ENCODE measurements at regions not wholly inside any gene's neighbourhood (a gene's known extent, or its start where the extent isn't known, plus 50 kb on each side); places are given as distances from the start of the nearest gene placed in this dataset.

GRCh38 chr4:138835832-138836533 lies 179.6 kb upstream of the NOCT start:
- WGBS, 2 donors: 56 to 59% methylated on average over 9 of the region's 9 CpGs
- Histone ChIP-seq H3K27me3 (ENCODE audit: control insufficient read depth in 1 of 2, insufficient read depth in 2 of 2, low read length in 2 of 2) (peaks cover 0 to 2% of the 10 kb centered on the region in 2 donors), H3K9me3 (ENCODE audit: control insufficient read depth in 2 of 2, insufficient read depth in 1 of 2, low read depth in 1 of 2, low read length in 1 of 2) (no peaks in the 10 kb centered on the region), H3K4me1 (ENCODE audit: control insufficient read depth in 2 of 2, insufficient read depth in 2 of 2, low read length in 1 of 2) (no peaks in the 10 kb centered on the region), H3K27ac (ENCODE audit: low read depth in 2 of 2, low read length in 1 of 2) (no peak overlapping the region), H3K36me3 (ENCODE audit: control insufficient read depth in 2 of 2, insufficient read depth in 2 of 2, low read length in 1 of 2) (no peaks in the 10 kb centered on the region), H3K4me3 (ENCODE audit: low read depth in 1 of 2, low read length in 2 of 2) (no peak overlapping the region)

- Histone ChIP-seq H3K4me3 (ENCODE audit: low read depth in 1 of 2, low read length in 2 of 2) (no peak overlapping the region), H3K9me3 (ENCODE audit: control insufficient read depth in 2 of 2, insufficient read depth in 1 of 2, low read depth in 1 of 2, low read length in 1 of 2) (no peaks in the 10 kb centered on the region), H3K4me1 (ENCODE audit: control insufficient read depth in 2 of 2, insufficient read depth in 2 of 2, low read length in 1 of 2) (no peaks in the 10 kb centered on the region), H3K27me3 (ENCODE audit: control insufficient read depth in 1 of 2, insufficient read depth in 2 of 2, low read length in 2 of 2) (peaks cover 0 to 2% of the 10 kb centered on the region in 2 donors), H3K27ac (ENCODE audit: low read depth in 2 of 2, low read length in 1 of 2) (no peak overlapping the region), H3K36me3 (ENCODE audit: control insufficient read depth in 2 of 2, insufficient read depth in 2 of 2, low read length in 1 of 2) (no peaks in the 10 kb centered on the region)
- 53 to 54% methylated on average over 3 of the region's 3 CpGs for WGBS, 2 donors
Observed at GRCh38 chr4:138833974-138834373, 181.6 kb upstream of the NOCT start.

GRCh38 chr4:138832563-138832962 lies 183.0 kb upstream of the NOCT start:
- 82 to 91% methylated on average over 1 of the region's 1 CpG for WGBS, 2 donors

GRCh38 chr4:138831948-138832347 lies 183.6 kb upstream of the NOCT start:
- H3K36me3 ChIP-seq (ENCODE audit: control insufficient read depth in 2 of 2, insufficient read depth in 2 of 2, low read length in 1 of 2): no peaks in the 10 kb centered on the region
- no peak overlapping the region for H3K27ac ChIP-seq (ENCODE audit: low read depth in 2 of 2, low read length in 1 of 2)
- H3K4me3 ChIP-seq (ENCODE audit: low read depth in 1 of 2, low read length in 2 of 2): no peak overlapping the region
- 69 to 73% methylated on average over 2 of the region's 2 CpGs for WGBS, 2 donors
- H3K27me3 ChIP-seq (ENCODE audit: control insufficient read depth in 1 of 2, insufficient read depth in 2 of 2, low read length in 2 of 2): no peaks in the 10 kb centered on the region
- H3K4me1 ChIP-seq (ENCODE audit: control insufficient read depth in 2 of 2, insufficient read depth in 2 of 2, low read length in 1 of 2): no peaks in the 10 kb centered on the region
- H3K9me3 ChIP-seq (ENCODE audit: control insufficient read depth in 2 of 2, insufficient read depth in 1 of 2, low read depth in 1 of 2, low read length in 1 of 2): no peaks in the 10 kb centered on the region

More at GRCh38 chr4:138832563-138832962, 183.0 kb upstream of the NOCT start:
- no peaks in the 10 kb centered on the region for H3K4me1 ChIP-seq (ENCODE audit: control insufficient read depth in 2 of 2, insufficient read depth in 2 of 2, low read length in 1 of 2)
- H3K27me3 ChIP-seq (ENCODE audit: control insufficient read depth in 1 of 2, insufficient read depth in 2 of 2, low read length in 2 of 2): no peaks in the 10 kb centered on the region
- H3K9me3 ChIP-seq (ENCODE audit: control insufficient read depth in 2 of 2, insufficient read depth in 1 of 2, low read depth in 1 of 2, low read length in 1 of 2): no peaks in the 10 kb centered on the region
- H3K36me3 ChIP-seq (ENCODE audit: control insufficient read depth in 2 of 2, insufficient read depth in 2 of 2, low read length in 1 of 2): no peaks in the 10 kb centered on the region
- no peak overlapping the region for H3K27ac ChIP-seq (ENCODE audit: low read depth in 2 of 2, low read length in 1 of 2)
- H3K4me3 ChIP-seq (ENCODE audit: low read depth in 1 of 2, low read length in 2 of 2): no peak overlapping the region

- H3K4me3 ChIP-seq (ENCODE audit: low read depth in 1 of 2, low read length in 2 of 2): no peak overlapping the region
- WGBS, 2 donors: 86 to 93% methylated on average over 1 of the region's 1 CpG
- H3K4me1 ChIP-seq (ENCODE audit: control insufficient read depth in 2 of 2, insufficient read depth in 2 of 2, low read length in 1 of 2): no peaks in the 10 kb centered on the region
- no peaks in the 10 kb centered on the region for H3K9me3 ChIP-seq (ENCODE audit: control insufficient read depth in 2 of 2, insufficient read depth in 1 of 2, low read depth in 1 of 2, low read length in 1 of 2)
- H3K27me3 ChIP-seq (ENCODE audit: control insufficient read depth in 1 of 2, insufficient read depth in 2 of 2, low read length in 2 of 2): no peaks in the 10 kb centered on the region
- H3K27ac ChIP-seq (ENCODE audit: low read depth in 2 of 2, low read length in 1 of 2): no peak overlapping the region
- H3K36me3 ChIP-seq (ENCODE audit: control insufficient read depth in 2 of 2, insufficient read depth in 2 of 2, low read length in 1 of 2): no peaks in the 10 kb centered on the region
Observed at GRCh38 chr4:138828926-138829325, 186.7 kb upstream of the NOCT start.

- H3K4me3 ChIP-seq (ENCODE audit: low read depth in 1 of 2, low read length in 2 of 2): no peak overlapping the region
- no peaks in the 10 kb centered on the region for H3K36me3 ChIP-seq (ENCODE audit: control insufficient read depth in 2 of 2, insufficient read depth in 2 of 2, low read length in 1 of 2)
- H3K27ac ChIP-seq (ENCODE audit: low read depth in 2 of 2, low read length in 1 of 2): no peak overlapping the region
- no peaks in the 10 kb centered on the region for H3K27me3 ChIP-seq (ENCODE audit: control insufficient read depth in 1 of 2, insufficient read depth in 2 of 2, low read length in 2 of 2)
- no peaks in the 10 kb centered on the region for H3K4me1 ChIP-seq (ENCODE audit: control insufficient read depth in 2 of 2, insufficient read depth in 2 of 2, low read length in 1 of 2)
- H3K9me3 ChIP-seq (ENCODE audit: control insufficient read depth in 2 of 2, insufficient read depth in 1 of 2, low read depth in 1 of 2, low read length in 1 of 2): no peaks in the 10 kb centered on the region
- 29 to 34% methylated on average over 2 of the region's 2 CpGs for WGBS, 2 donors
Observed at GRCh38 chr4:138826754-138827153, 188.8 kb upstream of the NOCT start.

- H3K4me3 ChIP-seq (ENCODE audit: low read depth in 1 of 2, low read length in 2 of 2): no peak overlapping the region
- H3K4me1 ChIP-seq (ENCODE audit: control insufficient read depth in 2 of 2, insufficient read depth in 2 of 2, low read length in 1 of 2): no peaks in the 10 kb centered on the region
- no peaks in the 10 kb centered on the region for H3K27me3 ChIP-seq (ENCODE audit: control insufficient read depth in 1 of 2, insufficient read depth in 2 of 2, low read length in 2 of 2)
- H3K27ac ChIP-seq (ENCODE audit: low read depth in 2 of 2, low read length in 1 of 2): no peak overlapping the region
- no peaks in the 10 kb centered on the region for H3K9me3 ChIP-seq (ENCODE audit: control insufficient read depth in 2 of 2, insufficient read depth in 1 of 2, low read depth in 1 of 2, low read length in 1 of 2)
- no peaks in the 10 kb centered on the region for H3K36me3 ChIP-seq (ENCODE audit: control insufficient read depth in 2 of 2, insufficient read depth in 2 of 2, low read length in 1 of 2)
Observed at GRCh38 chr4:138826322-138826721, 189.3 kb upstream of the NOCT start.

- H3K9me3 ChIP-seq (ENCODE audit: control insufficient read depth in 2 of 2, insufficient read depth in 1 of 2, low read depth in 1 of 2, low read length in 1 of 2): no peaks in the 10 kb centered on the region
- H3K27me3 ChIP-seq (ENCODE audit: control insufficient read depth in 1 of 2, insufficient read depth in 2 of 2, low read length in 2 of 2): no peaks in the 10 kb centered on the region
- WGBS, 2 donors: 68 to 74% methylated on average over 3 of the region's 3 CpGs
- no peak overlapping the region for H3K27ac ChIP-seq (ENCODE audit: low read depth in 2 of 2, low read length in 1 of 2)
- no peak overlapping the region for H3K4me3 ChIP-seq (ENCODE audit: low read depth in 1 of 2, low read length in 2 of 2)
- H3K4me1 ChIP-seq (ENCODE audit: control insufficient read depth in 2 of 2, insufficient read depth in 2 of 2, low read length in 1 of 2): no peaks in the 10 kb centered on the region
- H3K36me3 ChIP-seq (ENCODE audit: control insufficient read depth in 2 of 2, insufficient read depth in 2 of 2, low read length in 1 of 2): no peaks in the 10 kb centered on the region
Observed at GRCh38 chr4:138821331-138821730, 194.2 kb upstream of the NOCT start.

GRCh38 chr4:138816875-138817274 lies 198.7 kb upstream of the NOCT start:
- Histone ChIP-seq H3K27me3 (ENCODE audit: control insufficient read depth in 1 of 2, insufficient read depth in 2 of 2, low read length in 2 of 2) (no peaks in the 10 kb centered on the region), H3K4me3 (ENCODE audit: low read depth in 1 of 2, low read length in 2 of 2) (no peak overlapping the region), H3K36me3 (ENCODE audit: control insufficient read depth in 2 of 2, insufficient read depth in 2 of 2, low read length in 1 of 2) (no peaks in the 10 kb centered on the region), H3K27ac (ENCODE audit: low read depth in 2 of 2, low read length in 1 of 2) (no peak overlapping the region), H3K4me1 (ENCODE audit: control insufficient read depth in 2 of 2, insufficient read depth in 2 of 2, low read length in 1 of 2) (no peaks in the 10 kb centered on the region), H3K9me3 (ENCODE audit: control insufficient read depth in 2 of 2, insufficient read depth in 1 of 2, low read depth in 1 of 2, low read length in 1 of 2) (no peaks in the 10 kb centered on the region)
- WGBS, 2 donors: 43 to 57% methylated on average over 3 of the region's 3 CpGs

GRCh38 chr4:138815811-138816210 lies 199.8 kb upstream of the NOCT start:
- H3K27me3 ChIP-seq (ENCODE audit: control insufficient read depth in 1 of 2, insufficient read depth in 2 of 2, low read length in 2 of 2): no peaks in the 10 kb centered on the region
- no peaks in the 10 kb centered on the region for H3K4me1 ChIP-seq (ENCODE audit: control insufficient read depth in 2 of 2, insufficient read depth in 2 of 2, low read length in 1 of 2)
- H3K9me3 ChIP-seq (ENCODE audit: control insufficient read depth in 2 of 2, insufficient read depth in 1 of 2, low read depth in 1 of 2, low read length in 1 of 2): no peaks in the 10 kb centered on the region
- 88% methylated on average over 2 of the region's 2 CpGs for WGBS, 2 donors
- H3K4me3 ChIP-seq (ENCODE audit: low read depth in 1 of 2, low read length in 2 of 2): no peak overlapping the region
- H3K27ac ChIP-seq (ENCODE audit: low read depth in 2 of 2, low read length in 1 of 2): no peak overlapping the region
- H3K36me3 ChIP-seq (ENCODE audit: control insufficient read depth in 2 of 2, insufficient read depth in 2 of 2, low read length in 1 of 2): no peaks in the 10 kb centered on the region
